Hematopoietic multipotent progenitor cell treated with erythropoietin and hydrocortisone succinate and interleukin-3 and kit ligand, for 15 days (in vitro differentiated cells): ENCODE measurements at regions not wholly inside any gene's neighbourhood (a gene's known extent, or its start where the extent isn't known, plus 50 kb on each side); places are given as distances from the start of the nearest gene placed in this dataset.

Source experiments
- DNase-seq: peaks from one replicate; pipeline ENCODE4 v3.0.0-alpha.2; 2015; ENCODE audit warnings: low spot score

- peak; percentile 61 for DNase-seq
These were observed 118.7 kb upstream of the SMAD3 start for GRCh38 chr15:66946578-66947164.

- no peak for DNase-seq
These were observed 117.9 kb upstream of the SMAD3 start for GRCh38 chr15:66947471-66947870.

- no peak for DNase-seq
These were observed 117.1 kb upstream of the SMAD3 start for GRCh38 chr15:66948294-66948693.

GRCh38 chr15:66950114-66950513 is 115.3 kb upstream of the SMAD3 start:
- DNase-seq: no peak

- no peak for DNase-seq
These were observed 113.7 kb upstream of the SMAD3 start for GRCh38 chr15:66951531-66952320.

- DNase-seq: no peak
These were observed 112.5 kb upstream of the SMAD3 start for GRCh38 chr15:66952756-66953522.

GRCh38 chr15:66953523-66954229 is 111.7 kb upstream of the SMAD3 start:
- no peak for DNase-seq

- no peak for DNase-seq
These were observed 110.8 kb upstream of the SMAD3 start for GRCh38 chr15:66954601-66955000.

- no peak for DNase-seq
These were observed 110.3 kb upstream of the SMAD3 start for GRCh38 chr15:66955001-66955516.

GRCh38 chr15:66955871-66956585 is 109.4 kb upstream of the SMAD3 start:
- DNase-seq: no peak

- no peak for DNase-seq
These were observed 108.6 kb upstream of the SMAD3 start for GRCh38 chr15:66956672-66957430.

GRCh38 chr15:66957431-66957720 is 108.0 kb upstream of the SMAD3 start:
- no peak for DNase-seq

GRCh38 chr15:66959066-66959465 is 106.3 kb upstream of the SMAD3 start:
- no peak for DNase-seq

- no peak for DNase-seq
These were observed 105.5 kb upstream of the SMAD3 start for GRCh38 chr15:66959875-66960274.

- DNase-seq: no peak
These were observed 104.9 kb upstream of the SMAD3 start for GRCh38 chr15:66960519-66960918.

GRCh38 chr15:66961407-66961884 is 104.0 kb upstream of the SMAD3 start:
- DNase-seq: no peak

GRCh38 chr15:66961901-66962300 is 103.5 kb upstream of the SMAD3 start:
- DNase-seq: no peak

- no peak for DNase-seq
These were observed 102.9 kb upstream of the SMAD3 start for GRCh38 chr15:66962522-66962921.

- no peak for DNase-seq
These were observed 102.3 kb upstream of the SMAD3 start for GRCh38 chr15:66963084-66963483.

GRCh38 chr15:66963710-66964109 is 101.7 kb upstream of the SMAD3 start:
- DNase-seq: no peak
